Thyroid gland (tissue), 4 donors: ENCODE measurements at regions not wholly inside any gene's neighbourhood (a gene's known extent, or its start where the extent isn't known, plus 50 kb on each side); places are given as distances from the start of the nearest gene placed in this dataset.

Experiments used
- DNase-seq, 2 donors: peaks; one replicate each; pipeline ENCODE4 v3.0.0-alpha.2; 2019
- H3K27ac ChIP-seq, 3 donors: fragments of 200-600 bp; sonication (generic); 1 replicate in 2 of 3; 2 replicates in 1 of 3; pipeline ENCODE4 v1.5.1; 2016 to 2019; ENCODE audit warnings: mild to moderate bottlenecking in 1 of 3, moderate library complexity in 1 of 3
- H3K27me3 ChIP-seq: fragments of 200-600 bp; sonication (generic); one replicate; pipeline ENCODE4 v1.5.1; 2019
- H3K36me3 ChIP-seq, 2 donors: fragments of 200-600 bp; sonication (generic); one replicate each; pipeline ENCODE4 v1.5.1; 2016 to 2019
- H3K4me1 ChIP-seq, 2 donors: fragments of 200-600 bp; sonication (generic); one replicate each; pipeline ENCODE4 v1.5.1; 2017 to 2019
- H3K4me3 ChIP-seq, 3 donors: fragments of 200-600 bp; sonication (generic); replicated peaks in 1 of 3; 1 replicate in 2 of 3; 2 replicates in 1 of 3; pipeline ENCODE4 v1.5.1; 2016; ENCODE audit warnings: mild to moderate bottlenecking in 1 of 3
- H3K9me3 ChIP-seq: fragments of 200-600 bp; sonication (generic); one replicate; pipeline ENCODE4 v1.5.1; 2017
- POLR2A ChIP-seq, 2 donors: fragments of 450-650 bp; IDR thresholded peaks; one replicate each; pipeline ENCODE4 v1.6.1; 2017; ENCODE audit warnings: antibody characterized with exemption in 2 of 2, mild to moderate bottlenecking in 2 of 2, moderate library complexity in 1 of 2
- WGBS, 2 donors: methylation state at CpG; one replicate each; pipeline ENCODE4 v1.1.5; 2017; 5-methylcytosine and 5-hydroxymethylcytosine counted together
- intact Hi-C: fragments of 100-400 bp; cut with DNase I; formaldehyde crosslinking; loops from one replicate; pipeline ENCODE4 v1.15.1; 2023
- TF ChIP-seq, protein P1 (sequence below), 6 experiments: fragments of 200-600 bp in 3 of 6; fragments of 450-650 bp in 3 of 6; sonication (generic) in 3 of 6; IDR thresholded peaks; one replicate each; pipeline ENCODE4 v1.5.1; 2016 to 2019; ENCODE audit warnings: antibody characterized with exemption in 6 of 6, mild to moderate bottlenecking in 2 of 6, inconsistent platforms in 1 of 6, moderate library complexity in 1 of 6

DNA sequence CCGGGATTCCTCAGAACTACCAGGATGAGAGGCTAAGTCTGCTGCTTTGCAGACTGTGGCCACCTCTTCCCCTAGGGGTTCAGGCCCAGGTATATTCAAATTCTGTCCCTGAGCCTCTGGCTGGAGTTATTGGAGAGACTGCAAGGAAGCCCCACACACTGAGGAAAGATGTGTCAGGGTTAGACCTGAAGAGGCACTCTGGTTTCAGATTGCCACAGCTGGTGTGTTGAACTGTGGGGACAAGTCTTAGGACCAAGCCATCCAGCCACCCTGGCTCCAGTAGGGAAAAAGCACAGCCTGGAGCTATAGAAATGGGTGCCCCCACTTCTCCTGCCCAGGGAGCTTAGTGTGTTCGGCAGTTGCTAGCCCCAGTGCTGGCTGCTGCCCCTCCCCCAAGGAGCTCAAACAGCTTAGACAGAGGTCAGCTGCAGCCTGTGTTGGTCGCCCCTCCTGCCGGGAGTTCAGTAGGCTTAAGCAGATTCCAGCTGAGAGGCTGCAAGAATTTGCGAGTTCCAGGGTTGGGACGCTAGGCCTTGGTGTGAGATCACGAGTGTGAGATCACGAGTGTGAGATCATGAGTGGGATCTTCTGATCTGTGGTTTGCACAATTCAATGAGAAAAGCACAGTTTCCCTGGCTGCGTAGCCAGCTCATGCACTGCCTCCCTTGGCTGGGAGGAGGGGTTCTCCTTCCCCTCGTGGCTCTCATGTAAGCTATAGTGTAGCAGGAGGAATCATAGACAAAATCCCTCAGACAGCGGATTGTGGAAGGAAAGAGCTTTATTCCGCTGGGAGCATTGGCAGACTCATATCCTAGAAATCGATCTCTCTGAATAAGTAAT lies 552.1 kb upstream of the CHORDC1 start:
- Histone ChIP-seq H3K36me3 (no peaks in the 10 kb centered on the region), H3K27ac (no peak overlapping the region), H3K9me3 (no peaks in the 10 kb centered on the region), H3K27me3 (no peaks in the 10 kb centered on the region), H3K4me3 (no peak overlapping the region), H3K4me1 (no peaks in the 10 kb centered on the region)
- WGBS, 2 donors: 73% methylated on average over 11 to 13 of the region's 13 CpGs
- intact Hi-C loops: no loop called here
- no peak for DNase-seq
- TF ChIP-seq POLR2A (IDR thresholded peaks at IDR 0.05): no peak
- TF ChIP-seq, protein P1, sequence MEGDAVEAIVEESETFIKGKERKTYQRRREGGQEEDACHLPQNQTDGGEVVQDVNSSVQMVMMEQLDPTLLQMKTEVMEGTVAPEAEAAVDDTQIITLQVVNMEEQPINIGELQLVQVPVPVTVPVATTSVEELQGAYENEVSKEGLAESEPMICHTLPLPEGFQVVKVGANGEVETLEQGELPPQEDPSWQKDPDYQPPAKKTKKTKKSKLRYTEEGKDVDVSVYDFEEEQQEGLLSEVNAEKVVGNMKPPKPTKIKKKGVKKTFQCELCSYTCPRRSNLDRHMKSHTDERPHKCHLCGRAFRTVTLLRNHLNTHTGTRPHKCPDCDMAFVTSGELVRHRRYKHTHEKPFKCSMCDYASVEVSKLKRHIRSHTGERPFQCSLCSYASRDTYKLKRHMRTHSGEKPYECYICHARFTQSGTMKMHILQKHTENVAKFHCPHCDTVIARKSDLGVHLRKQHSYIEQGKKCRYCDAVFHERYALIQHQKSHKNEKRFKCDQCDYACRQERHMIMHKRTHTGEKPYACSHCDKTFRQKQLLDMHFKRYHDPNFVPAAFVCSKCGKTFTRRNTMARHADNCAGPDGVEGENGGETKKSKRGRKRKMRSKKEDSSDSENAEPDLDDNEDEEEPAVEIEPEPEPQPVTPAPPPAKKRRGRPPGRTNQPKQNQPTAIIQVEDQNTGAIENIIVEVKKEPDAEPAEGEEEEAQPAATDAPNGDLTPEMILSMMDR (IDR thresholded peaks at IDR 0.05): no peak

DNA sequence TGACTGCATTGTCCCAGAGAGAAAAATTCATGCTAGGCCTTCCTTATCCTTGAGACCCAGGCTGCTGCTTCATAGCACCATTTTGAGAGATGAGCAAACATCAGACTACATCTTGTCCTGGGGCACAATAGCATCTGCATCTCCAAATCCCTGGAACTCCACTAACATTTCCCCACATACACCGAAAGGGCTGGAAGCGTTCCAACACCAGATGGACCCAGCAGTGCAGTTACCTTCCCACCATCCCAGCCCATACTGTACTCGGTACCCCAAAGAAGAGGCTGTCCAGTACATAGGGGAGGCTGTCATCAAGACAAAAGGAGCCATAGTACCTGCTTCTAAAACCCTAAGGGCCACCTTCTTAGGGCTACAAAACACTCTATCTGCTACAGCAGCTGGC lies 547.2 kb upstream of the CHORDC1 start:
- TF ChIP-seq POLR2A (IDR thresholded peaks at IDR 0.05): no peak
- TF ChIP-seq, protein P1 (IDR thresholded peaks at IDR 0.05): no peak
- 86 to 88% methylated on average over 3 of the region's 3 CpGs for WGBS, 2 donors
- Histone ChIP-seq H3K4me3 (no peak overlapping the region), H3K27ac (no peak overlapping the region), H3K36me3 (no peaks in the 10 kb centered on the region), H3K27me3 (no peaks in the 10 kb centered on the region), H3K9me3 (no peaks in the 10 kb centered on the region), H3K4me1 (no peaks in the 10 kb centered on the region)
- DNase-seq: no peak
- intact Hi-C loops: no loop called here

DNA sequence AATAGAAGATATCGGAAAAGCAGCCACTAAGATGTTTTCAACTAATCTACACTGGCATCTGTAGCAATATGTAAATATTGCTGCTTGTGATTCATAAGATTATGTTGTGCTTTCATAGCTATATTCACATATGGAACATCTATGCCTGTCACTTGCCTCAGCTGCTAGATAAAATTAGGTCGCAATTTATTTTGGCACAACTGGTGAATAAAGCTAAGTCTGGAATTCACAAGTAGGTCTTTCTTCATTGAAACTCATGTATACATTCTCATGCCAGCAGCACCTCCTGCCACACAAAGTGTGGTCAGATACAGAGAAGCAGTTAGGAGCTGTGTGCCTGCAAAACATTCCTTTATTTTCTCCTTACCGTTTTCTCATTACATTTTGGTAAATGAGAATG lies 543.3 kb upstream of the CHORDC1 start:
- no peak overlapping the region for H3K27ac ChIP-seq
- no peak for TF ChIP-seq POLR2A (IDR thresholded peaks at IDR 0.05)
- TF ChIP-seq, protein P1 (IDR thresholded peaks at IDR 0.05): no peak
- WGBS, 2 donors: 80 to 86% methylated on average over 3 of the region's 3 CpGs
- H3K4me3 ChIP-seq: no peak overlapping the region
- H3K9me3 ChIP-seq: no peaks in the 10 kb centered on the region
- DNase-seq: no peak
- no peaks in the 10 kb centered on the region for H3K27me3 ChIP-seq
- no peaks in the 10 kb centered on the region for H3K36me3 ChIP-seq
- H3K4me1 ChIP-seq: no peaks in the 10 kb centered on the region
- intact Hi-C loops: no loop called here

DNA sequence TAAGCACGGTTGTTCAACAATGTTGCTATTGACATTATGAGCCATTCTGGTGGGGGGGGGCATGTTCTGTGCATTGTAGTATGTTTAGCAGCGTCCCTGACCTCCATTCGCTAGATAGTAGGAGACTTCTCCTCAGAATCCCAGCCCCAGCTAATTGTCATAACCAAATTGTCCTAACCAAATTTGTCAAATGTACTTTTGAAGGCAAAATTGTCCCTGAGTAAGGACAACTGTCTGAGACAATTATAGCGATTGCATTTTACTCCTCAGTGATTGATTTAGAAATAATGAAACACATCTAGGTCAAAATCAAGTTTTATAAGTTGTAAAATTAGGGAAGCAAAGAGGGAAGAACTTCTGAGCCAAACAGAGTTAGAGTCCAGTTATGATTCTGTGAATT lies 541.8 kb upstream of the CHORDC1 start:
- H3K4me1 ChIP-seq: no peaks in the 10 kb centered on the region
- DNase-seq: no peak
- no peaks in the 10 kb centered on the region for H3K9me3 ChIP-seq
- H3K27ac ChIP-seq: no peak overlapping the region
- H3K36me3 ChIP-seq: no peaks in the 10 kb centered on the region
- H3K27me3 ChIP-seq: no peaks in the 10 kb centered on the region
- intact Hi-C loops: no loop called here
- WGBS, 2 donors: 84 to 89% methylated on average over 4 of the region's 4 CpGs
- no peak overlapping the region for H3K4me3 ChIP-seq
- TF ChIP-seq, protein P1 (IDR thresholded peaks at IDR 0.05): no peak
- no peak for TF ChIP-seq POLR2A (IDR thresholded peaks at IDR 0.05)

DNA sequence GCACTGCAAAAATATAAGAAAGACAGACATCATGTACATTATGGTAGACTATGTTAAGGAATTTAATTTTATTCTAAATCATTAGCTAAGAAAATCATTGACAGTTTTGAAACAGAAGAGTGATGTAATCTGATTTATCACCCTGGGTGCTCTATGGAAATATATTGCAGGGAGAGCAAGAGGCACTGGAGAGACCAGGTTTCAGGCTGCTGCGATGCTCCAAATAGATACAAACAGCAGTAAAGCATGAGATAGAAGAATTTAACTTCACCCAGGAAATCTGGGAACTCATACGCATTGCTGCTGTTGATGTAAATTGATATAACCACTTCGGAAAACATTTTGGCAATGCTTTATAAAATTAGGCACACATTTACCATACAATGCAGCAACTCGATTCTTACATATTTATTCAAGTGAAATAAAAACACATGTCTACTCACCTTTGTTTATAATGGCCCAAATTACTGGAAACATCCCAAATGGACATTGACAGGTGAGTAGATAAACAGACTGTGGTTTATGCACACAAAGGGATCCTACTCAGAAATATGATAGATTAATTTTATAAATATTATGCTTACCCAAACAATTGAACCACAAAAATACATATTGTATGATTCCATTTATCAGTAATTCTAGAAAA lies 535.1 kb upstream of the CHORDC1 start:
- H3K9me3 ChIP-seq: no peaks in the 10 kb centered on the region
- DNase-seq: no peak
- H3K36me3 ChIP-seq: no peaks in the 10 kb centered on the region
- H3K4me3 ChIP-seq: no peak overlapping the region
- no peaks in the 10 kb centered on the region for H3K27me3 ChIP-seq
- H3K27ac ChIP-seq: no peak overlapping the region
- no peaks in the 10 kb centered on the region for H3K4me1 ChIP-seq
- intact Hi-C loops: no loop called here
- WGBS, 2 donors: 79 to 81% methylated on average over 4 of the region's 4 CpGs
- TF ChIP-seq, protein P1 (IDR thresholded peaks at IDR 0.05): no peak
- no peak for TF ChIP-seq POLR2A (IDR thresholded peaks at IDR 0.05)
